Trophoblast cell (in vitro differentiated cells and primary cell): ENCODE measurements at regions not wholly inside any gene's neighbourhood (a gene's known extent, or its start where the extent isn't known, plus 50 kb on each side); places are given as distances from the start of the nearest gene placed in this dataset.

Experiments used
- DNase-seq, 2 donors: peaks; one replicate each; pipeline ENCODE4 v3.0.0-alpha.2; 2016
- H2AFZ ChIP-seq: 2 replicates; pipeline ENCODE4 v1.6.1; 2013; ENCODE audit warnings: low read length, moderate library complexity, mild to moderate bottlenecking; ENCODE audit not compliant: insufficient read depth, poor library complexity
- H2AK5ac ChIP-seq: 2 replicates; pipeline ENCODE4 v1.6.1; 2013; ENCODE audit warnings: mild to moderate bottlenecking, low read length
- H2BK120ac ChIP-seq: 2 replicates; pipeline ENCODE4 v1.6.1; 2013; ENCODE audit warnings: low read length, mild to moderate bottlenecking, moderate library complexity; ENCODE audit not compliant: insufficient read depth, poor library complexity
- H2BK12ac ChIP-seq: 2 replicates; pipeline ENCODE4 v1.6.1; 2013; ENCODE audit warnings: mild to moderate bottlenecking, low read length, moderate library complexity
- H2BK5ac ChIP-seq: 2 replicates; pipeline ENCODE4 v1.6.1; 2013; ENCODE audit warnings: low read length, low read depth, moderate library complexity, mild to moderate bottlenecking; ENCODE audit not compliant: poor library complexity
- H3K14ac ChIP-seq: 2 replicates; pipeline ENCODE4 v1.6.1; 2013; ENCODE audit warnings: mild to moderate bottlenecking, low read length
- H3K18ac ChIP-seq: 2 replicates; pipeline ENCODE4 v1.6.1; 2013; ENCODE audit warnings: mild to moderate bottlenecking, low read length
- H3K23ac ChIP-seq: 2 replicates; pipeline ENCODE4 v1.6.1; 2013; ENCODE audit warnings: low read length
- H3K27ac ChIP-seq: 2 replicates; pipeline ENCODE4 v1.5.1; 2013; ENCODE audit warnings: low read depth, mild to moderate bottlenecking, inconsistent platforms, low read length, moderate library complexity
- H3K27me3 ChIP-seq: 2 replicates; pipeline ENCODE4 v1.6.1; 2013; ENCODE audit warnings: inconsistent platforms, mild to moderate bottlenecking, low read length, moderate library complexity; ENCODE audit not compliant: insufficient read depth
- H3K36me3 ChIP-seq, 2 experiments: 1 replicate in 1 of 2; 2 replicates in 1 of 2; pipeline ENCODE4 v1.6.1; 2013; ENCODE audit warnings: low read length in 2 of 2, mild to moderate bottlenecking in 2 of 2, moderate library complexity in 1 of 2; ENCODE audit not compliant: insufficient read depth in 2 of 2, control insufficient read depth in 1 of 2
- H3K4ac ChIP-seq: 2 replicates; pipeline ENCODE4 v1.6.1; 2013; ENCODE audit warnings: low read depth, mild to moderate bottlenecking, low read length, moderate library complexity
- H3K4me1 ChIP-seq, 2 experiments: 1 replicate in 1 of 2; 2 replicates in 1 of 2; pipeline ENCODE4 v1.6.1; 2013; ENCODE audit warnings: low read length in 2 of 2, mild to moderate bottlenecking in 2 of 2, moderate library complexity in 1 of 2; ENCODE audit not compliant: insufficient read depth in 2 of 2, control insufficient read depth in 1 of 2
- H3K4me2 ChIP-seq: 2 replicates; pipeline ENCODE4 v1.6.1; 2013; ENCODE audit warnings: inconsistent platforms, mild to moderate bottlenecking, low read length, moderate library complexity
- H3K4me3 ChIP-seq: 2 replicates; pipeline ENCODE4 v1.5.1; 2013; ENCODE audit warnings: mild to moderate bottlenecking, low read depth, low read length, inconsistent platforms
- H3K79me1 ChIP-seq: one replicate; pipeline ENCODE4 v1.6.1; 2013; ENCODE audit warnings: low read length
- H3K79me2 ChIP-seq: 2 replicates; pipeline ENCODE4 v1.6.1; 2013; ENCODE audit warnings: low read length, mild to moderate bottlenecking; ENCODE audit not compliant: control insufficient read depth, insufficient read depth, poor library complexity
- H3K9ac ChIP-seq: 2 replicates; pipeline ENCODE4 v1.6.1; 2013; ENCODE audit warnings: mild to moderate bottlenecking, low read length
- H3K9me3 ChIP-seq: 2 replicates; pipeline ENCODE4 v1.6.1; 2013; ENCODE audit warnings: low read depth, mild to moderate bottlenecking, control low read depth, inconsistent platforms, low read length; ENCODE audit not compliant: insufficient read depth
- H4K12ac ChIP-seq: 2 replicates; pipeline ENCODE4 v1.6.1; 2013; ENCODE audit warnings: low read depth, mild to moderate bottlenecking, low read length, moderate library complexity
- H4K8ac ChIP-seq: 2 replicates; pipeline ENCODE4 v1.6.1; 2013; ENCODE audit warnings: low read depth, mild to moderate bottlenecking, low read length, moderate library complexity
- H4K91ac ChIP-seq: one replicate; pipeline ENCODE4 v1.6.1; 2013; ENCODE audit warnings: low read depth, mild to moderate bottlenecking, low read length, moderate library complexity
- WGBS: extraction: QIAGEN DNeasy Blood & Tissue Kit; methylation state at CpG from one replicate; pipeline ENCODE4 v1.1.7; 2013; ENCODE audit warnings: missing lambda C conversion rate; ENCODE audit not compliant: insufficient read length, insufficient coverage; ENCODE audit errors: extremely low coverage; 5-methylcytosine and 5-hydroxymethylcytosine counted together

DNA sequence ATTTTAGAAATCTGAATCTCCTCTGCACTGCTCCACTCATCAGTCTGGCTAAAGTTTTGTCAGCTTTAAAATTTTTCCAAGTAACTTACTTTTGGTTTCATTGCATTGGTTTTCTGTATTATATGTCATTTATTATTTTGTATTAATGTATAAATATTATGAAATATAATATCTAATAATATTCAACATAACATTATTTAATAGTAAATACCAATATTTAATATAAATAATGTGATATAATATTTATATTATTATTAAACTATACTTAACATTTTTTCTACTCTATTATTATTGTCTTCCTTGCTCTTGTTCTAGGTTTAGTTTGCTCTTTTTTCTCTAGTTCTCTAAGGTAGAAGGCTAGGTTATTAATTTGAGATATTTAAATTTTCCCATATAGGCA lies 512.1 kb downstream of the AACS start:
- no peak overlapping the region for H3K4ac ChIP-seq
- H3K9me3 ChIP-seq = no peaks in the 10 kb centered on the region
- H3K9ac ChIP-seq = no peak overlapping the region
- no peaks in the 10 kb centered on the region for H3K4me1 ChIP-seq
- no peak overlapping the region for H4K12ac ChIP-seq
- H3K27me3 ChIP-seq = no peaks in the 10 kb centered on the region
- H3K36me3 ChIP-seq = no peaks in the 10 kb centered on the region
- H3K18ac ChIP-seq = no peak overlapping the region
- H3K79me2 ChIP-seq = no peaks in the 10 kb centered on the region
- no peak overlapping the region for H3K23ac ChIP-seq
- no peak overlapping the region for H2BK120ac ChIP-seq
- no peak overlapping the region for H4K91ac ChIP-seq
- no peak overlapping the region for H3K27ac ChIP-seq
- no peak overlapping the region for H3K4me3 ChIP-seq
- DNase-seq = no peak
- H3K14ac ChIP-seq = no peak overlapping the region
- H3K4me2 ChIP-seq = no peak overlapping the region
- no peak overlapping the region for H2BK12ac ChIP-seq
- no peak overlapping the region for H2BK5ac ChIP-seq
- H2AK5ac ChIP-seq = no peak overlapping the region
- no peak overlapping the region for H4K8ac ChIP-seq
- no peak overlapping the region for H2AFZ ChIP-seq
- no peaks in the 10 kb centered on the region for H3K79me1 ChIP-seq

DNA sequence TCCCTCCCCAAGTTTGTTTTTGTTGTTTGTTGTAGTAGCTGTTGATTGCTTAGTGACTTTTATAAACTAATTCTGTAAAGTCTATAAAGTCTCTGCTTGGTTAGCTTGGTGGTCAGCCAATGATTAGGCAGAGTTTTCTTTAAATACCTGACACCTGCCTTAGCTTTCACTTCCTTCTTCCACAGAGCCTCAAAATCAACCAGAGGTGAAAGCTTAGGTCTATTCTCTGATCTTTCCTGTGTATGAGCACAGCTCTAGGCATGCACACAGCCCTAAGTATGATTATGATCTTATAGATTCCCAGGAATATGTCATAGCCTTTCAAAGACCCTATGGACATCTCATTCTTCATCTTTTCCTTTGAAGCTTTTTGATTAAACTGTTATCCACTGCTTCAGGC lies 514.7 kb downstream of the AACS start:
- no peaks in the 10 kb centered on the region for H3K4me1 ChIP-seq
- no peaks in the 10 kb centered on the region for H3K79me2 ChIP-seq
- H3K79me1 ChIP-seq = no peaks in the 10 kb centered on the region
- no peak overlapping the region for H4K91ac ChIP-seq
- no peak overlapping the region for H3K14ac ChIP-seq
- no peak overlapping the region for H3K18ac ChIP-seq
- no peak for DNase-seq
- H3K9ac ChIP-seq = no peak overlapping the region
- no peak overlapping the region for H2AK5ac ChIP-seq
- H2BK12ac ChIP-seq = no peak overlapping the region
- no peak overlapping the region for H2BK120ac ChIP-seq
- H3K27ac ChIP-seq = no peak overlapping the region
- H3K4me3 ChIP-seq = no peak overlapping the region
- no peak overlapping the region for H3K4ac ChIP-seq
- no peak overlapping the region for H3K23ac ChIP-seq
- H2AFZ ChIP-seq = no peak overlapping the region
- no peak overlapping the region for H3K4me2 ChIP-seq
- no peak overlapping the region for H4K8ac ChIP-seq
- H4K12ac ChIP-seq = no peak overlapping the region
- H3K9me3 ChIP-seq = no peaks in the 10 kb centered on the region
- H3K36me3 ChIP-seq = no peaks in the 10 kb centered on the region
- H3K27me3 ChIP-seq = no peaks in the 10 kb centered on the region
- no peak overlapping the region for H2BK5ac ChIP-seq

DNA sequence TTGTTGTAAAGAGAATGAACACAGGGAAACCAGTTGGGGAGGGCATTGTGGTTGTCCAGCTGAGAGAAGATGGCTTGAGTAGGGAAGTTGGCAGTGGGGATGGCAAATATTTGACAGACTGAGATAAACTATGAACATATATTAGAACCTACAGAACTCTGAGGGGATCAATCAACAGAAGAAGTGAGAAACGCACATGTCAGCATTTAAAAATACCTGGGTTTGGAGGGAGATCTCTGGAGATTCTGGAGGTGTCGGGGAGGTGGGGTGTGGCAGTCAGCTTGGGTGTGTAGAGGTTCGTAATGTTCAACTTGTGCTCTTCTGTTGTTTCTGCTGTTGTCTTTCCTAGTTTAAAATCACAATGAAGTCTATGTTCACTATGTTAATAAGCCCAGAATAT lies 517.8 kb downstream of the AACS start:
- Histone ChIP-seq H3K4ac (no peak overlapping the region), H2AK5ac (no peak overlapping the region), H3K9ac (no peak overlapping the region), H3K36me3 (no peaks in the 10 kb centered on the region), H3K4me1 (no peaks in the 10 kb centered on the region), H3K18ac (no peak overlapping the region), H4K91ac (no peak overlapping the region), H3K4me2 (no peak overlapping the region), H2BK120ac (no peak overlapping the region), H3K27me3 (no peaks in the 10 kb centered on the region), H2AFZ (no peak overlapping the region), H2BK12ac (no peak overlapping the region), H3K79me2 (no peaks in the 10 kb centered on the region), H3K4me3 (no peak overlapping the region), H4K12ac (no peak overlapping the region), H3K14ac (no peak overlapping the region), H3K79me1 (no peaks in the 10 kb centered on the region), H4K8ac (no peak overlapping the region), H3K27ac (no peak overlapping the region), H3K9me3 (no peaks in the 10 kb centered on the region), H3K23ac (no peak overlapping the region), H2BK5ac (no peak overlapping the region)
- WGBS = no CpG with 5 or more reads among the region's 3 CpGs
- DNase-seq = no peak

DNA sequence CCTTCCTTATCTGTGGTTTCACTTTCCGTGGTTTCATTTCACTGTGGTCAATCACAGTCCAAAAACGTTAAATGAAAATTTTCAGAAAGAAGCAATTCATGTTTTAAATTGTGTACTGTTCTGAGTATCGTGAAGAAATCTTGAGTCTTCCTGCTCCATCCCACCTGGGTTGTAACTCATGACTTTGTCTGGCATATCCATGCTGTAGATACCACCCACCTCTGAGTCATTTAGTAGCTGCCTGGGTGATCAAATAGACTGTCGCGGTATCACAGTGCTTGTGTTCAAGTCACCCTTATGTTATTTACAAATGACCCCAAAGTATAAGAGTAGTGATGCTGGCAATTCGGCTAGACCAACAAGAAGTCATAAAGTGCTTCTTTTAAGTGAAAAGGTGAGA lies 521.2 kb downstream of the AACS start:
- H3K79me2 ChIP-seq = no peaks in the 10 kb centered on the region
- H3K9me3 ChIP-seq = no peaks in the 10 kb centered on the region
- no peak overlapping the region for H3K9ac ChIP-seq
- no peak overlapping the region for H4K12ac ChIP-seq
- H4K8ac ChIP-seq = no peak overlapping the region
- no peak overlapping the region for H3K14ac ChIP-seq
- no peak overlapping the region for H3K23ac ChIP-seq
- no peaks in the 10 kb centered on the region for H3K36me3 ChIP-seq
- H3K4me1 ChIP-seq = no peaks in the 10 kb centered on the region
- DNase-seq = no peak
- H3K4ac ChIP-seq = no peak overlapping the region
- H3K18ac ChIP-seq = no peak overlapping the region
- WGBS = no CpG with 5 or more reads among the region's 6 CpGs
- no peak overlapping the region for H2AK5ac ChIP-seq
- no peaks in the 10 kb centered on the region for H3K27me3 ChIP-seq
- H3K27ac ChIP-seq = no peak overlapping the region
- no peak overlapping the region for H2BK12ac ChIP-seq
- no peak overlapping the region for H4K91ac ChIP-seq
- H3K4me2 ChIP-seq = no peak overlapping the region
- H2BK5ac ChIP-seq = no peak overlapping the region
- no peak overlapping the region for H2AFZ ChIP-seq
- no peak overlapping the region for H3K4me3 ChIP-seq
- H2BK120ac ChIP-seq = no peak overlapping the region
- H3K79me1 ChIP-seq = no peaks in the 10 kb centered on the region

DNA sequence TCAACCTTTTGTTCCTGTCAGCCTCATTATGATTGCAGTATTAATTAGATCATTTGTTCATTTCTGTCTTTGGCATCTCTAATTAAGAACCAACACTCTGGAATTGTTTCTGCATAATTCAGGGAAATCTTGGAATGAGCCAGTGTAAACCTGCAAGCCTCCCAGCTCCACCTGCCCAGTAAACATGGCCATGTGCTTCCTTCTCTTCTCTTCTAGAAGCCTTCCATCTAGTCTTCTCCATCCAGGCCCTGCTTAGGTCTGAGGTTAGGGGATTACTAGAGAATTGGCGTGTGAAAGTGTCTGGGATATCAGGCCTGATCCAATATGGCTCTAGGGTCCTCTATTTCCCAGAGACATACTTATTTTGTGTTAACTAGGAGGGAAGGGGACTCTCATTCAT lies 528.0 kb downstream of the AACS start:
- Histone ChIP-seq H2AK5ac (no peak overlapping the region), H2BK120ac (no peak overlapping the region), H3K36me3 (no peaks in the 10 kb centered on the region), H4K12ac (no peak overlapping the region), H3K4me2 (no peak overlapping the region), H3K79me2 (no peaks in the 10 kb centered on the region), H3K4ac (no peak overlapping the region), H3K79me1 (no peaks in the 10 kb centered on the region), H2BK12ac (no peak overlapping the region), H3K23ac (no peak overlapping the region), H3K27ac (no peak overlapping the region), H3K14ac (no peak overlapping the region), H2AFZ (no peak overlapping the region), H3K9ac (no peak overlapping the region), H3K4me1 (no peaks in the 10 kb centered on the region), H4K91ac (no peak overlapping the region), H3K27me3 (no peaks in the 10 kb centered on the region), H4K8ac (no peak overlapping the region), H2BK5ac (no peak overlapping the region), H3K18ac (no peak overlapping the region), H3K4me3 (no peak overlapping the region), H3K9me3 (no peaks in the 10 kb centered on the region)
- no peak for DNase-seq
- no CpG with 5 or more reads among the region's 1 CpG for WGBS
